ENCODE measurements at regions not wholly inside any gene's neighbourhood (a gene's known extent, or its start where the extent isn't known, plus 50 kb on each side); places are given as distances from the start of the nearest gene placed in this dataset.
A peak's percentile ranks its signal among the peaks of the same experiment; 100 is the strongest.

DNA sequence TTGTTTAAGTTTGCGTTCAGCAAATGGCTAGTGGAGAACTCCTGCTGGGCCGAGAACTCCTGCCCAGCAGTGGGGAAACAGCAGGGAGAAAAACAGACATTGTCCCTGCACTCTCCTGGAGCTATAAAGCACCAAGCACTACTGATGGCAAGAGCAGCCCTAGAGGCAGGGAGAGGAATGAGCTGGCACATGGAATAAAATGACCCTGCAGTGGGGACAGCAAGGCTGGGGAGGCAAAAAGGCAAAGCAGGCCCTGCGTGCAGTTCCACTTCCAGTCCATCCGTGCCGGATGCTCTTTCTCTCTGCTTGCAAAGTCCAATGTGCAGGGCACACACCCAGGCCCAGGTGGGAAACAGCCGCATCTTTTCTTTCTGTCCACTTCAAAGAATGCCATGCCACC lies 415.5 kb downstream of the LRATD1 start:
- H3K4me3 ChIP-seq (ENCODE audit: low read depth, low read length) = no peak overlapping the region
- no peak for DNase-seq (ENCODE audit: low read depth)
- TF ChIP-seq, protein P1, sequence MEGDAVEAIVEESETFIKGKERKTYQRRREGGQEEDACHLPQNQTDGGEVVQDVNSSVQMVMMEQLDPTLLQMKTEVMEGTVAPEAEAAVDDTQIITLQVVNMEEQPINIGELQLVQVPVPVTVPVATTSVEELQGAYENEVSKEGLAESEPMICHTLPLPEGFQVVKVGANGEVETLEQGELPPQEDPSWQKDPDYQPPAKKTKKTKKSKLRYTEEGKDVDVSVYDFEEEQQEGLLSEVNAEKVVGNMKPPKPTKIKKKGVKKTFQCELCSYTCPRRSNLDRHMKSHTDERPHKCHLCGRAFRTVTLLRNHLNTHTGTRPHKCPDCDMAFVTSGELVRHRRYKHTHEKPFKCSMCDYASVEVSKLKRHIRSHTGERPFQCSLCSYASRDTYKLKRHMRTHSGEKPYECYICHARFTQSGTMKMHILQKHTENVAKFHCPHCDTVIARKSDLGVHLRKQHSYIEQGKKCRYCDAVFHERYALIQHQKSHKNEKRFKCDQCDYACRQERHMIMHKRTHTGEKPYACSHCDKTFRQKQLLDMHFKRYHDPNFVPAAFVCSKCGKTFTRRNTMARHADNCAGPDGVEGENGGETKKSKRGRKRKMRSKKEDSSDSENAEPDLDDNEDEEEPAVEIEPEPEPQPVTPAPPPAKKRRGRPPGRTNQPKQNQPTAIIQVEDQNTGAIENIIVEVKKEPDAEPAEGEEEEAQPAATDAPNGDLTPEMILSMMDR (IDR thresholded peaks at IDR 0.05; ENCODE audit: low read depth, low read length, missing control alignments) = no peak

DNA sequence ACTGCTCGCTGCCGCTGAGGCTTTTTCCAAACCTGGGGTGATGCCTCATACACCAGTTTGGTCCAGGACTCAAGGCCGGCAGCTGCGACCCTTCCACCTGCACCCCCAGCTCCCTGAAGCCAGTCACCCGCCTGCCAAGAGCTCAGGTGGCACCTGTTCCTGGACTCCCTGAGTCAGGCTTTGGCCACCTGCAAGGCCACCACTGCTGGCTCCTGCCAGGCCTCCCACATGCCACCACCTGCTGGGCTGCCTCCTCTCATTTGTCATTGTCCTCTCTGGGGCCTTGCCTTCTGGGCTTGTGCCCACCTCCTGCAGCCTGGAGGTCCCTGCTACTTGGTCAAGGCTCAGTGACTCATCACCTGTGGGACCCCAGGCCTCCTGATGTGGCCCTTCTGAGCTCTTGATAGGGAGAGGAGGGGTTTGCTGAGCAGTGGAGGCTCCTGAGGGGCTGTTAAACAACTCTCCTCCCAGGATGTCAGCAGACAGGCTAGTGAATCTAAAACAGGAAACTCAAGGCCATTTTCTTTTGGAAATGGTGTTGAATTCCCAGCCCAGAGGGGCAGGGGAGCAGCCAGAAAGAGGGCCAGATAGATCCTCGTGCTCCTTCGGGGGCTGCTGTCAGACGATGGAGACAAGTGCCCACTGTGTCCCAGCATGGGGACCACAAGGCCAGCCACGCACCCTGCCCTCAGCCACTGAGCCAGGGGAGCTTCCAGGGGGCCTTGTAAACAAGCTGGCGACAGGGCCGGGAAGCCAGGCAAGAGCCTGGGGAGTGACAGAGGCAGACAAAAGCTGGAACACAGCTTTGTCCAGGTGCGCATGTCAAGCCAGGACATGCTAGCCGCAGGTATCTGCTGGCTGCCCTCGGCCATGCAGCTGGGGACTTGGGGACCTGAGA lies 416.8 kb downstream of the LRATD1 start:
- no peak overlapping the region for H3K4me3 ChIP-seq (ENCODE audit: low read depth, low read length)
- no peak for DNase-seq (ENCODE audit: low read depth)
- TF ChIP-seq, protein P1 (IDR thresholded peaks at IDR 0.05; ENCODE audit: low read depth, low read length, missing control alignments) = no peak

DNA sequence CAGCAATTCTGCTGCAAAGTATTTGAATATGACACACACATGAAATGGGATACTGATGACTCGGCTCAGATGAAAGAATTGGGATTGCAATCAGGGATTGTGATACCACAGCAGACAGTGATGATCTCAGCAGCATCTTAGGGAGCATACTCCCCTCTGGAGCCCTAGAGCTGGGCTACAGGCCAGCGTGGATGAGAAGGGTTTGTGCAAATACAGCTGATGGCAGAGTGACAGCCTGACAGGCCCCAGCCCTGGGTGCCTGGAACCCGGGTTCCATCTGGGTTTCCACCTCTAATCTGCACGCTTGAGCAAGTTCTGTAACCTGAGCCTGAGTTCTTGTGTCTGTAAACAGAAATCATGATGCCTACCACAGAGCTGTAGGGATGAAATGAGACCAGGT lies 418.0 kb downstream of the LRATD1 start:
- DNase-seq (ENCODE audit: low read depth) = no peak
- TF ChIP-seq, protein P1 (IDR thresholded peaks at IDR 0.05; ENCODE audit: low read depth, low read length, missing control alignments) = no peak
- H3K4me3 ChIP-seq (ENCODE audit: low read depth, low read length) = no peak overlapping the region

DNA sequence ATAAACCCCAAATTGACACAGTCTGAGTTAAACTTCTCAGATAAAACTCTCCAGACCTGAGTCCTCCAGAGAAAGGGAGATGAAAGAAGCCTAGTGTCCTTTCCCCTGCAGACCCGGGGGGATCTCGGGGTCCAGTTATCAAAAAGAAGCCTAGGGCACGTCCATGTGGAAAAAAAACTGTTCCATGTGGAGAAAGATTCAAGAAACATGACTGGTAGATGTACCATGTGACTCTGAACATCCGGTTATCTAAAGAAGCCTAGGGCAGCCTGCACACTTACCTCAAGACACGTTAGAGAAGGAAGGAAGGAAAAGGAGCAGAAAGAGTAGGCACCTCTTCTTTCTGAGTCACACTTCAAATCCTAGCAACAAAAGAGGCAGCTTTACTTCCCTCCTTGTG lies 421.0 kb downstream of the LRATD1 start:
- TF ChIP-seq, protein P1 (IDR thresholded peaks at IDR 0.05; ENCODE audit: low read depth, low read length, missing control alignments) = no peak
- no peak overlapping the region for H3K4me3 ChIP-seq (ENCODE audit: low read depth, low read length)
- DNase-seq (ENCODE audit: low read depth) = no peak

DNA sequence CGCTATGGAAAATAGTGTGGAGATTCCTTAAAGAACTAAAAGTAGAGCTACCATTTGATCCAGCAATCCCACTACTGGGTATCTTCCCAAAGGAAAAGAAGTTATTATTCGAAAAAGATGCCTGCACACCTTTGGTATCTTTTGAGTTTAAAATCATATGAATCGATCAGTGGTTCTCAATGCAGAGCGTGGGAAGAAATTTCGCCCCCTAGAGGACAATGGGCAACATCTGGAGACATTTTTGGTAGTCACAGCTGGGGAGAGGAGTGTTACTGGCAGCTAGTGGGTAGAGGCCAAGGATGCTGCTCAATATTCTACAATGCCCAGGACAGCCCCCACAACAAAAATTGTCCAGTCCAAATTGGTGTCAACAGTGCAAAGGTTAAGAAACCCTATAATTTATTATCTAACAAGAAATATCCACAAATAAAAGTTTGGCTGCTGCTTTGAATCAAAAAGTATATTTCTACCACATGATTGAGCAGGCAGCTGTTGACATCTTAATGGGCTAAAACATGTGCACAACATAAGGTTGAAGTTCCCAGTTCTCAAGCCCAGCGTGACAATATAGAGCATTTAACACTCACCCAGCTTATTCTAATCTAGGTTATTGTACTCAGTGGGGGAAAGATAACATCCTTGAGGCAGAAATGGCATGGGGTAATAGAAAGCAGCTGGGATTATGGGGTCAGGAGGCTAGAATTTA lies 425.7 kb downstream of the LRATD1 start:
- no peak overlapping the region for H3K4me3 ChIP-seq (ENCODE audit: low read depth, low read length)
- TF ChIP-seq, protein P1 (IDR thresholded peaks at IDR 0.05; ENCODE audit: low read depth, low read length, missing control alignments) = peak; percentile 66
- DNase-seq (ENCODE audit: low read depth) = no peak

DNA sequence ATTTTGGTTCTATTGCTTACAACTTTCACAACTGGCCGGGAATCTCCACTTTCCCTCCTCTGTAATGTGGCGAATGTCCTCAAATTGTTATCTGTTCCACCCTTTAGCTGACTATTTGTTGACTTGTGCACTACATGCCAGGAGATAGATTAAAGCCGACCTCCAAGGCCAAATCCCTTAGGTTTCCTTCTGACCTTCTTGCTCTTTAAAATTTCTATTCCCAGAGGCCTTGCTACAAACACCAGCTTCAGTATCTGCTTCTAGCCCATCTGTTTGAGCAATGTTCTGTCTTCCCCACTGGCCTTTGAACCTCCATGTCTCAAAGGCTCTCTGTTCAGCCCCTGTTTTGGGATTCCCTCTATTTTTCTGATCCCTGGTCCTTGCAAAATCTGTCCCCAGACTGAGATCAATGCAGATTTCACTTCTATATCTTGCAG lies 426.2 kb downstream of the LRATD1 start:
- no peak overlapping the region for H3K4me3 ChIP-seq (ENCODE audit: low read depth, low read length)
- no peak for DNase-seq (ENCODE audit: low read depth)
- TF ChIP-seq, protein P1 (IDR thresholded peaks at IDR 0.05; ENCODE audit: low read depth, low read length, missing control alignments) = no peak
